ENCODE measurements at regions not wholly inside any gene's neighbourhood (a gene's known extent, or its start where the extent isn't known, plus 50 kb on each side); places are given as distances from the start of the nearest gene placed in this dataset.
"Not testable (repeated sequence)": the region's sequence is repeated elsewhere in the genome, so short reads cannot be mapped to it uniquely, and the experiment has no call there.

- no peaks in the 10 kb centered on the region for H3K36me3 ChIP-seq (ENCODE audit: control insufficient read depth, insufficient read depth, low read length)
- no peak overlapping the region for H3K4me3 ChIP-seq (ENCODE audit: low read depth, low read length)
- H3K4me2 ChIP-seq (ENCODE audit: low read length), result no peak overlapping the region
- H2AFZ ChIP-seq, result no peak overlapping the region
- H3K9ac ChIP-seq, result no peak overlapping the region
- H3K9me3 ChIP-seq (ENCODE audit: control insufficient read depth, low read length), result peaks cover 2% of the 10 kb centered on the region
- H3K4me1 ChIP-seq, result no peaks in the 10 kb centered on the region
- no peak for TF ChIP-seq CTCF (IDR thresholded peaks at IDR 0.05)
- H3K27me3 ChIP-seq (ENCODE audit: control insufficient read depth, insufficient read depth, low read length), result no peaks in the 10 kb centered on the region
- no peaks in the 10 kb centered on the region for H3K79me2 ChIP-seq
- no peak overlapping the region for H3K27ac ChIP-seq
Measured at GRCh38 chr5:37955748-37956147, 115.9 kb upstream of the GDNF start.

- TF ChIP-seq CTCF (IDR thresholded peaks at IDR 0.05), result no peak
- no peaks in the 10 kb centered on the region for H3K36me3 ChIP-seq (ENCODE audit: control insufficient read depth, insufficient read depth, low read length)
- no peak overlapping the region for H2AFZ ChIP-seq
- H3K9me3 ChIP-seq (ENCODE audit: control insufficient read depth, low read length), result peaks cover 2% of the 10 kb centered on the region
- no peak overlapping the region for H3K27ac ChIP-seq
- no peak overlapping the region for H3K9ac ChIP-seq
- no peaks in the 10 kb centered on the region for H3K27me3 ChIP-seq (ENCODE audit: control insufficient read depth, insufficient read depth, low read length)
- H3K4me2 ChIP-seq (ENCODE audit: low read length), result no peak overlapping the region
- H3K4me1 ChIP-seq, result no peaks in the 10 kb centered on the region
- H3K4me3 ChIP-seq (ENCODE audit: low read depth, low read length), result no peak overlapping the region
- no peaks in the 10 kb centered on the region for H3K79me2 ChIP-seq
Measured at GRCh38 chr5:37954561-37954960, 114.7 kb upstream of the GDNF start.

- Histone ChIP-seq H3K36me3 (ENCODE audit: control insufficient read depth, insufficient read depth, low read length) (no peaks in the 10 kb centered on the region), H3K4me2 (ENCODE audit: low read length) (no peak overlapping the region), H3K4me1 (no peaks in the 10 kb centered on the region), H3K4me3 (ENCODE audit: low read depth, low read length) (no peak overlapping the region), H3K9me3 (ENCODE audit: control insufficient read depth, low read length) (no peaks in the 10 kb centered on the region), H2AFZ (no peak overlapping the region), H3K27ac (no peak overlapping the region), H3K9ac (no peak overlapping the region), H3K27me3 (ENCODE audit: control insufficient read depth, insufficient read depth, low read length) (no peaks in the 10 kb centered on the region), H3K79me2 (no peaks in the 10 kb centered on the region)
- no peak for TF ChIP-seq CTCF (IDR thresholded peaks at IDR 0.05)
Measured at GRCh38 chr5:37951946-37952721, 112.3 kb upstream of the GDNF start.

GRCh38 chr5:37950436-37950835 lies 110.6 kb upstream of the GDNF start:
- Histone ChIP-seq H3K9ac (no peak overlapping the region), H3K27ac (no peak overlapping the region)
- no peak for TF ChIP-seq CTCF (IDR thresholded peaks at IDR 0.05)

GRCh38 chr5:37945446-37945845 lies 105.6 kb upstream of the GDNF start:
- H3K27ac ChIP-seq, result no peak overlapping the region
- H3K9me3 ChIP-seq (ENCODE audit: control insufficient read depth, low read length), result no peaks in the 10 kb centered on the region
- no peak overlapping the region for H2AFZ ChIP-seq
- no peaks in the 10 kb centered on the region for H3K79me2 ChIP-seq
- H3K4me1 ChIP-seq, result no peaks in the 10 kb centered on the region
- H3K4me2 ChIP-seq (ENCODE audit: low read length), result no peak overlapping the region
- H3K9ac ChIP-seq, result no peak overlapping the region
- no peak for TF ChIP-seq CTCF (IDR thresholded peaks at IDR 0.05)
- H3K4me3 ChIP-seq (ENCODE audit: low read depth, low read length), result no peak overlapping the region
- no peaks in the 10 kb centered on the region for H3K27me3 ChIP-seq (ENCODE audit: control insufficient read depth, insufficient read depth, low read length)
- no peaks in the 10 kb centered on the region for H3K36me3 ChIP-seq (ENCODE audit: control insufficient read depth, insufficient read depth, low read length)

More at GRCh38 chr5:37950436-37950835, 110.6 kb upstream of the GDNF start:
- Histone ChIP-seq H3K4me1 (no peaks in the 10 kb centered on the region), H3K36me3 (ENCODE audit: control insufficient read depth, insufficient read depth, low read length) (no peaks in the 10 kb centered on the region), H3K27me3 (ENCODE audit: control insufficient read depth, insufficient read depth, low read length) (no peaks in the 10 kb centered on the region), H3K4me2 (ENCODE audit: low read length) (no peak overlapping the region), H3K4me3 (ENCODE audit: low read depth, low read length) (no peak overlapping the region), H2AFZ (no peak overlapping the region), H3K9me3 (ENCODE audit: control insufficient read depth, low read length) (no peaks in the 10 kb centered on the region), H3K79me2 (no peaks in the 10 kb centered on the region)

- not testable (repeated sequence) for H3K27me3 ChIP-seq (ENCODE audit: control insufficient read depth, insufficient read depth, low read length); H3K9me3 ChIP-seq (ENCODE audit: control insufficient read depth, low read length); H3K4me1 ChIP-seq; H3K9ac ChIP-seq; H3K4me2 ChIP-seq (ENCODE audit: low read length); H3K27ac ChIP-seq; H3K36me3 ChIP-seq (ENCODE audit: control insufficient read depth, insufficient read depth, low read length); H3K4me3 ChIP-seq (ENCODE audit: low read depth, low read length); H3K79me2 ChIP-seq; H2AFZ ChIP-seq
Measured at GRCh38 chr5:37943136-37943535, 103.3 kb upstream of the GDNF start.
